GM12872 (cell line): ENCODE measurements at regions not wholly inside any gene's neighbourhood (a gene's known extent, or its start where the extent isn't known, plus 50 kb on each side); places are given as distances from the start of the nearest gene placed in this dataset.

Experiments used
- TF ChIP-seq, protein P1 (sequence below): IDR thresholded peaks from 3 replicates; pipeline ENCODE4 v1.5.1; 2011; ENCODE audit warnings: low read depth, mild to moderate bottlenecking, low read length, moderate library complexity; ENCODE audit not compliant: insufficient read depth

DNA sequence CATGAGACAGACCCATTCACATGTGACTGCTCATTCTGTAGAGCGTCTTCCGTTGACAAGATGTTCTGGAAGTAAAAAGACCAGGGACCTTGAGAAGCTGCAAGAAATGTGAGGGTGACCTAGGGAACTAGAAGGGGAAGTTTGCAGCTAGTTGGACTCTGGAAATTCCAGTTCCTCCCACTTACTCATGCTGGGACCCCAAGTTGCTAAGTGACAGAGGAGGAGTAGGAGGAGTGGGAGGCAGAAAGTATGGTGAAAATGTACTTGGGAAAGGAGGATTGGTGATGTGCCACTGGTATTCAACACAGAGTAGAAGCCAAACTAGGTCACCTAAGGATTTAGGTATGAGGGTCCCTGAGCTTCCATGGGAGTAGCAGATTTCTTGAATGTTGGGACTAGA, 132.4 kb downstream of the KCNA5 start:
- TF ChIP-seq, protein P1, sequence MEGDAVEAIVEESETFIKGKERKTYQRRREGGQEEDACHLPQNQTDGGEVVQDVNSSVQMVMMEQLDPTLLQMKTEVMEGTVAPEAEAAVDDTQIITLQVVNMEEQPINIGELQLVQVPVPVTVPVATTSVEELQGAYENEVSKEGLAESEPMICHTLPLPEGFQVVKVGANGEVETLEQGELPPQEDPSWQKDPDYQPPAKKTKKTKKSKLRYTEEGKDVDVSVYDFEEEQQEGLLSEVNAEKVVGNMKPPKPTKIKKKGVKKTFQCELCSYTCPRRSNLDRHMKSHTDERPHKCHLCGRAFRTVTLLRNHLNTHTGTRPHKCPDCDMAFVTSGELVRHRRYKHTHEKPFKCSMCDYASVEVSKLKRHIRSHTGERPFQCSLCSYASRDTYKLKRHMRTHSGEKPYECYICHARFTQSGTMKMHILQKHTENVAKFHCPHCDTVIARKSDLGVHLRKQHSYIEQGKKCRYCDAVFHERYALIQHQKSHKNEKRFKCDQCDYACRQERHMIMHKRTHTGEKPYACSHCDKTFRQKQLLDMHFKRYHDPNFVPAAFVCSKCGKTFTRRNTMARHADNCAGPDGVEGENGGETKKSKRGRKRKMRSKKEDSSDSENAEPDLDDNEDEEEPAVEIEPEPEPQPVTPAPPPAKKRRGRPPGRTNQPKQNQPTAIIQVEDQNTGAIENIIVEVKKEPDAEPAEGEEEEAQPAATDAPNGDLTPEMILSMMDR, result no peak

DNA sequence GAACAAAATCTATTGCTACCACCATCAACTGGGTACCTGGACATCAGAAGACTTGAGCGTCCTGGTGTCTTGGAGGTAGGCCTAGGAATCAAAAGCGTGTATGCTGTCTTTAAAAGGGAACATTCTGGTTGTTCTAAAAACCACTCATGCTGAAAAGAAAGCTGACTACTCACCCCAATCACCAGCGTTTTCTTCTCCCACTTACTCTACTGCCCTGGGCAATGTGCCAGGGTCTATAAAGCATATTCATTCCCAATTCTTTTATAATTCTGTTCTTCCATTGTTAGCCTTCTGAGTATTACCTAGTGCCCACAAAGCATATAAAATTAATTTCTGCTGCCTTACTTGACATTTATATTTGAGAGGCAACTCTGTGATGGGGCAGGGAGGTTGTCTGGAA, 133.4 kb downstream of the KCNA5 start:
- TF ChIP-seq, protein P1, result no peak

DNA sequence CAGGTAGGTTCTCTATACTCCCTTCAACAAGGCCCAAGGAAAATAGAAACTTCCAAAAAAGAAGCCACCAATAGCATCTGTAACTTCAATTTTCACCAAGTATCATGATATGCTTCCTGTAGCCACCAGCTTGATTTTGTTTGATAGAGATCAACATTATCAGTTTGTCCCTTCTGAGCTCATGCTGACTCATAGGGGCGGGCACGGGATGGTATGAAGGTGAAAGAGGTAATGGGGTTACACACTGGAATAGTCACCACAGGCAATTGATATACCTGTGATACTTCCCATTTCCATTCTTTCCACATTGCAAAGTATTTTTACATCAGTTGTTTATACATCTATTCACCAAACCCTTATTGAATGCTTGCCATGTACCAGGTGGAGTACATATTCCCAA, 134.1 kb downstream of the KCNA5 start:
- TF ChIP-seq, protein P1, result no peak

DNA sequence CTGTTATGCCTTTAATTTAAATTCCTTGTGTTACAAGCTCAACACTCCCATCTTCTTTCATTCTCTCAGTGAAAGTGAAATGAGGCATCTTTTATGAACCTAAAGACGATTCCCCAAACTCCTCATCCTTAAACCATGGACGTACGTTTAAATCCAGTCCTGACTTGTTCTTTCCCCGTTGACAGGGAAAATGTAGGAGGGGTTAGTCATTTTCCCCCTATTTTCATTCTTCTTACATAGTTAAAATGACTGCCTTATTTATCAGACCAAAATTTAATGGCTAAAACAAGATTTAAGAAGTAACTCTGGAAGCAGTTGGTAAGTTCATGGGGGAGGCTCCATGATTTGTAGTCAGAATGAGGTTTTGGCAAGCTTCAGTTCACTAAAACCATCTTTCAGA, 134.9 kb downstream of the KCNA5 start:
- TF ChIP-seq, protein P1, result no peak

DNA sequence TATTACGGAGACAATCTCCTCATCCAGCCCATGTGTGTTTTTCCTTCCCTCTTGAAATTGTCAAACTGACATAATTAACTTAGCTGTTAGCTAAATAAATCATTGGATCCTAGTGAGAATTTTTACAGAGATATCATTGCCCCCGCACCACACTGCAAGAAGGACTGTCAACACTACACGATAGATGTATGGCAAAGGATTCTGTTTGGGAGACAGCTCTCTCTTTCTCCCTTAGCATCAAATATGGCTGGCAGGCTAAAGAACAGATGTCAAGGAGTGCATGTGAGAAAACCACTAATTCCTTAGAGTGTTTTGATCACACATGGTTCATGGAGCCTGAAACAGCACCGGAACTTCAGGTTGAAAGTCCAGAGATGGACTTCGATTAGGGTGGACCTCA, 136.8 kb downstream of the KCNA5 start:
- TF ChIP-seq, protein P1, result no peak

DNA sequence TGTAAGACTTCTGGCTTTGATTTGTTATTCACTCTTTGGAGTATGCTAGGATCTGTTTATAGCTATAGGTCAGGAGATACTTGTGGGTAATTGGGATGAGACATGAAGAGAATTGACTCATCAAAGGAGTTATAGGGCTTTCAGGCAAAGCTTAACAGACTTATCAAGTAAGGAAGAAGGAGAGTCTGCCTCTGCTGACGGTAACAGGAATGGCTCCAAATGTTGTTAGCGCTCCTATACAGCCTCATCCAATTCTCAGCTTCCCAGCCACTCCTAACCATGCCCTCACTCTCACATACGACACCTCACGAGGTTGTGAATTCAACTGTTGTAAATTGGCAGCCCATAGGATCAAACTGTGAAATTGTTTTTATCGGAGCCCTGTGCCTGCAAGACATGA, 140.5 kb downstream of the KCNA5 start:
- TF ChIP-seq, protein P1, result no peak

DNA sequence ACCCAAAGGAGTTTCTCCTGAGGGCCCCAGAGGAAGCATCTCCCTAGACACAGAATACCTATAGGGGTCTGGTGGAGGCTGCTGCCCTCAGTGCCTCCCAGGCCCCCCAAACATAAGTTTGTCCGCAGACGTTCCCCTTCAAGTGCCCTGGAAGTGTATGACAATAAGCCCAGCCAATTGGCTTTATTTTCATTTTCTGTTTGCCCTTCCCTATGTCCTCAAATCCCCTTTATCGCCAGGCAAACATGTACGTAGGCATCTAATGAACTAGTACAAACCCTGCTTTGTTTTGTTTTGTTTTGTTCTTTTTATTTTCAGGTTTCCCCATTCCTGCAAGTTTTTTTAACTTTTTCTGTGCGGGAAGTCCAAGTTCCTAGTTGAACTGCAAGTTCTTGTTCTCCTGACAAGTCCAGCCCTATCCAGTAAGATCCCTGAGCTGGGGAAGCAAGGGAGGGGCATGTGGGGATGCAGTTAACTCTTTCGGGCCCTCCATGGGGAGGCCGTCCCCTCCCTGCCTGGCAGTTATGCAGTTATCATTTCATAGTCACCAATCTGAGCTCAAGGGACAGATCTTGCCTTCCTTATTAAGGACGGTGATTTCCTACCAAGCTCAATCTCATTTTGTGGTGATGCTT, 141.9 kb downstream of the KCNA5 start:
- TF ChIP-seq, protein P1, result no peak
